ENCODE measurements at regions not wholly inside any gene's neighbourhood (a gene's known extent, or its start where the extent isn't known, plus 50 kb on each side); places are given as distances from the start of the nearest gene placed in this dataset.

DNA sequence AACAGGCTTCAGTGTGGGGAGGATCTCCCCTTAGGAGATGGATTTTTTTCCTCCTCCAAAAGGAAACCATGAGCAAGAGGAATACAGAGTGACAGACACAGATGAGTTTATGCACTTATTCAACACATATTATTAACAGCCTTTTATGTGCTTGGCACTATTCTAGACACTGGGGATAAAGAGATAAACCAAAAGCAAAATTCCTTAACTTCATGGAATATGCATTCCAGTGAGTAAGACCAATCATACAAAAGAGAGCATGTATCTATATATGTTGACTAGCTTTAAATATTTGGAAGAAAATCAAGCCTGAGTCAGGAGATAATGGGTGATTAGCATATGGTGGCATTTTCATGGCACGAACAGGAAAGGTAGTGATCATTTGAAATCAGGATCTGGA is 284.4 kb upstream of the RASGRP1 start:
- TF ChIP-seq, protein P1, sequence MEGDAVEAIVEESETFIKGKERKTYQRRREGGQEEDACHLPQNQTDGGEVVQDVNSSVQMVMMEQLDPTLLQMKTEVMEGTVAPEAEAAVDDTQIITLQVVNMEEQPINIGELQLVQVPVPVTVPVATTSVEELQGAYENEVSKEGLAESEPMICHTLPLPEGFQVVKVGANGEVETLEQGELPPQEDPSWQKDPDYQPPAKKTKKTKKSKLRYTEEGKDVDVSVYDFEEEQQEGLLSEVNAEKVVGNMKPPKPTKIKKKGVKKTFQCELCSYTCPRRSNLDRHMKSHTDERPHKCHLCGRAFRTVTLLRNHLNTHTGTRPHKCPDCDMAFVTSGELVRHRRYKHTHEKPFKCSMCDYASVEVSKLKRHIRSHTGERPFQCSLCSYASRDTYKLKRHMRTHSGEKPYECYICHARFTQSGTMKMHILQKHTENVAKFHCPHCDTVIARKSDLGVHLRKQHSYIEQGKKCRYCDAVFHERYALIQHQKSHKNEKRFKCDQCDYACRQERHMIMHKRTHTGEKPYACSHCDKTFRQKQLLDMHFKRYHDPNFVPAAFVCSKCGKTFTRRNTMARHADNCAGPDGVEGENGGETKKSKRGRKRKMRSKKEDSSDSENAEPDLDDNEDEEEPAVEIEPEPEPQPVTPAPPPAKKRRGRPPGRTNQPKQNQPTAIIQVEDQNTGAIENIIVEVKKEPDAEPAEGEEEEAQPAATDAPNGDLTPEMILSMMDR (conservative IDR thresholded peaks at IDR 0.05; ENCODE audit: low read length) = no peak
- TF ChIP-seq EZH2phosphoT487 (IDR thresholded peaks at IDR 0.05; ENCODE audit: borderline replicate concordance, low read depth, low read length) = no peak

Data from OCI-LY7 (cell line).